HL-60 (cell line): ENCODE measurements at regions not wholly inside any gene's neighbourhood (a gene's known extent, or its start where the extent isn't known, plus 50 kb on each side); places are given as distances from the start of the nearest gene placed in this dataset.

ENCODE experiments used
- DNase-seq, 2 experiments: peaks; one replicate each; pipeline ENCODE4 v3.0.0-alpha.2; 2010 to 2020; ENCODE audit warnings: low read depth in 1 of 2, low spot score in 1 of 2
- H3K27ac ChIP-seq: fragments of 250-450 bp; sonication (Bioruptor Pico); replicated peaks from 2 replicates; pipeline ENCODE4 v1.5.1; 2020; ENCODE audit warnings: mild to moderate bottlenecking, moderate library complexity
- H3K27me3 ChIP-seq: fragments of 250-450 bp; sonication (Bioruptor Pico); 2 replicates; pipeline ENCODE4 v1.5.1; 2021; ENCODE audit warnings: mild to moderate bottlenecking, moderate library complexity; ENCODE audit not compliant: insufficient read depth, poor library complexity, severe bottlenecking
- H3K4me3 ChIP-seq: replicated peaks from 2 replicates; pipeline ENCODE4 v1.5.1; 2011; ENCODE audit warnings: mild to moderate bottlenecking, control low read depth, low read length; ENCODE audit not compliant: insufficient read depth
- CTCF ChIP-seq: IDR thresholded peaks from one replicate; pipeline ENCODE4 v1.5.1; 2011; ENCODE audit warnings: low read length, control low read depth, inconsistent platforms; ENCODE audit not compliant: insufficient read depth
- GABPA ChIP-seq: IDR thresholded peaks from 2 replicates; pipeline ENCODE4 v1.6.1; 2012; ENCODE audit warnings: low read depth
- POLR2AphosphoS5 ChIP-seq: IDR thresholded peaks from 2 replicates; pipeline ENCODE4 v1.6.1; 2012; ENCODE audit warnings: low read depth
- REST ChIP-seq: IDR thresholded peaks from 2 replicates; pipeline ENCODE4 v1.6.1; 2012; ENCODE audit warnings: low read depth; ENCODE audit not compliant: insufficient replicate concordance
- SPI1 ChIP-seq: IDR thresholded peaks from 2 replicates; pipeline ENCODE4 v1.6.1; 2012; ENCODE audit warnings: low read depth, mild to moderate bottlenecking, borderline replicate concordance

GRCh38 chr6:159594750-159595117, 98.3 kb downstream of the SOD2 start:
- H3K4me3 ChIP-seq = no peak overlapping the region
- DNase-seq = no peak
- no peak for TF ChIP-seq REST
- no peak for TF ChIP-seq SPI1
- TF ChIP-seq POLR2AphosphoS5 = no peak
- no peak for TF ChIP-seq GABPA
- TF ChIP-seq CTCF = no peak
- H3K27ac ChIP-seq = no peak overlapping the region
- H3K27me3 ChIP-seq = peaks cover 7% of the 10 kb centered on the region

- no peak overlapping the region for H3K27ac ChIP-seq
- H3K27me3 ChIP-seq = peaks cover 4% of the 10 kb centered on the region
- DNase-seq = no peak
- no peak for TF ChIP-seq POLR2AphosphoS5
- no peak overlapping the region for H3K4me3 ChIP-seq
Measured at GRCh38 chr6:159594106-159594749, 98.8 kb downstream of the SOD2 start.

GRCh38 chr6:159590835-159591234, 102.2 kb downstream of the SOD2 start:
- Histone ChIP-seq H3K27ac (no peak overlapping the region), H3K4me3 (no peak overlapping the region), H3K27me3 (peaks cover 3% of the 10 kb centered on the region)
- no peak for TF ChIP-seq GABPA
- TF ChIP-seq POLR2AphosphoS5 = no peak
- TF ChIP-seq CTCF = no peak
- TF ChIP-seq SPI1 = no peak
- DNase-seq = no peak

- no peak for DNase-seq
- no peak overlapping the region for H3K4me3 ChIP-seq
- TF ChIP-seq CTCF (no peak), REST (no peak), GABPA (no peak), POLR2AphosphoS5 (no peak), SPI1 (no peak)
- no peaks in the 10 kb centered on the region for H3K27me3 ChIP-seq
- H3K27ac ChIP-seq = no peak overlapping the region
Measured at GRCh38 chr6:159586684-159587083, 106.4 kb downstream of the SOD2 start.
